Stomach smooth muscle (tissue), 2 donors: ENCODE measurements at regions not wholly inside any gene's neighbourhood (a gene's known extent, or its start where the extent isn't known, plus 50 kb on each side); places are given as distances from the start of the nearest gene placed in this dataset.

Source experiments
- H3K27ac ChIP-seq: one replicate; pipeline ENCODE4 v1.7.0; 2013; ENCODE audit warnings: mild to moderate bottlenecking, low read length, inconsistent platforms
- H3K27me3 ChIP-seq, 2 donors: one replicate each; pipeline ENCODE4 v1.7.0; 2013; ENCODE audit warnings: low read length in 2 of 2; ENCODE audit not compliant: insufficient read depth in 2 of 2, control insufficient read depth in 1 of 2
- H3K36me3 ChIP-seq, 2 donors: one replicate each; pipeline ENCODE4 v1.7.0; 2013; ENCODE audit warnings: low read length in 2 of 2; ENCODE audit not compliant: control insufficient read depth in 2 of 2, insufficient read depth in 2 of 2
- H3K4me1 ChIP-seq: one replicate; pipeline ENCODE4 v1.7.0; 2013; ENCODE audit warnings: low read length; ENCODE audit not compliant: control insufficient read depth, insufficient read depth
- H3K4me3 ChIP-seq, 2 donors: one replicate each; pipeline ENCODE4 v1.7.0; 2013; ENCODE audit warnings: low read length in 2 of 2
- H3K9ac ChIP-seq, 2 donors: one replicate each; pipeline ENCODE4 v1.7.0; 2013; ENCODE audit warnings: low read length in 2 of 2, mild to moderate bottlenecking in 1 of 2
- H3K9me3 ChIP-seq, 2 donors: one replicate each; pipeline ENCODE4 v1.7.0; 2013; ENCODE audit warnings: low read length in 2 of 2; ENCODE audit not compliant: control insufficient read depth in 2 of 2
- donor health status: healthy.
- donor health status: Pancreatic carcinoma.

DNA sequence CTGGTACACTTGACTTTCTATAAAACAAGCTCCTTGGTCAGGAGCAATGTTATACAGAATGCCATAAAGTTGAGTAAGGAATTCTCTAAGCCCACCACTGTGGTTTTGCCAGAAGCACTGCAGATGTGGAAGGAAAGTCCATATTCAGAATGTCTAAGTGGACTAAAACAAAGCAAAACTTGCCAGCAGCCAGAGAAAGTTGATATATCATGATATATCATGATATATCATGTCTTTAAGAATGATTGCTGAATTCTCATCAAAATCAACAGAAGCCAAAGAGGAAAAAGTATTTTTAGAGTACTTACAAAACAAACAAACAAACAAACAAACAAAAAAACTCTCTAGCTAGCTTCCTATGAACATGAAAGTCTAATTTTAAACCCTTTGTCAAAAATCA, 424.8 kb upstream of the OR4E1 start:
- Histone ChIP-seq H3K4me3 (no peak overlapping the region), H3K27ac (no peak overlapping the region), H3K36me3 (no peaks in the 10 kb centered on the region)

DNA sequence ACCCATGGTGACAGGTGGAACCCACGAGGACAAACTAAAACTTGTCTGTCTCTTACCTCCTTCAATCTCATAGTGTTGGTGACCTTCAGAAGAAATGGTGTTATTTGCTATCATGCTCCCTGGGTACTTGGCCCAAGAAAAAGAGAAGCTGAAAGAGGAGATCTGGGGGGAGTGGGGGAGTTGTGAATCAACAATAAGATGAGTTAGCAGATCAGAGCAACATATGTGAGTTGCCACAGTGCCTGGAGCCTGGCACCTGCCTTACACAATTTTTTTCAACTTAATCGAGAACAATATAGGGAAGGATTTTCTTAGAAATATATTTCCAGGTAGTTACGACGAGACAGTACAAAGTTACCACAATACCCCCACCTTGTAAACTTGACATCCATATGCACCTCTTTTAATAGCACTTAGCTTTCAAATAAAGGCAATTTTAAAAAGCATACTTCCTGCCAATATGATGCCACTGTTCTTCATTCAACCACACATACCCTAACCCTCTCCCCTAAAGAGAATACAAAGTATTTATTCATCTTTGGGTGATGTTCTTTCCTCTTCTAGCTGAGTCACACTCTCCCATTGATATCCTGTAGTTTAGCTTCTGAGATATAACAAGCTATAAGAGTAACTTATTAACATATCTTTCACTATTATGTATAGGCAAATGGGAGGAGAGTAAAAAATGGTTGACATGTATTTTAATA, 424.1 kb upstream of the OR4E1 start:
- no peaks in the 10 kb centered on the region for H3K36me3 ChIP-seq
- H3K9ac ChIP-seq = no peak overlapping the region
- no peaks in the 10 kb centered on the region for H3K27me3 ChIP-seq
- H3K4me1 ChIP-seq = no peaks in the 10 kb centered on the region
- no peak overlapping the region for H3K27ac ChIP-seq
- H3K4me3 ChIP-seq = no peak overlapping the region
- H3K9me3 ChIP-seq = no peaks in the 10 kb centered on the region

More for the DNA sequence above, 424.8 kb upstream of the OR4E1 start:
- H3K4me1 ChIP-seq = no peaks in the 10 kb centered on the region
- no peak overlapping the region for H3K9ac ChIP-seq
- H3K27me3 ChIP-seq = no peaks in the 10 kb centered on the region
- no peaks in the 10 kb centered on the region for H3K9me3 ChIP-seq

DNA sequence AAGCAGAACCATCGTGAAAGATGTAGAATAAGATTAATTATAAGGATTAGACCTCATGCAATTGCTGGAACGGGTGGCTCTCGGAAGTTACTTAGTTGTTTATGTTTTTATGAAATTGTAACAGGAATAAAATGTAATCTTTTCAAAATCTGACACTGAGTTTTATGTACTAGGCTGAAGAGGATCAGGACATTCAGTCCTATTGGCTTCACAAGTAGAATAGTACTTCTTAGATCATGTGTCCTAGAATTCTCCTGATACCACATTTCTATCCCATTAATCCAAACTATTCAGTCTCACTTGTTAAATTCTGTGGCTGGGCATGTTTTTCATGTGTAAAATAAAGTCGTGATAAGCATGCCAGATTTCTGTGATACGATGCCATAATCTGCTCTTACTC, 423.5 kb upstream of the OR4E1 start:
- H3K4me3 ChIP-seq = no peak overlapping the region
- H3K4me1 ChIP-seq = no peaks in the 10 kb centered on the region
- H3K27me3 ChIP-seq = no peaks in the 10 kb centered on the region
- no peaks in the 10 kb centered on the region for H3K9me3 ChIP-seq
- H3K27ac ChIP-seq = peak overlapping the region; percentile 50
- H3K9ac ChIP-seq = no peak overlapping the region
- H3K36me3 ChIP-seq = no peaks in the 10 kb centered on the region

DNA sequence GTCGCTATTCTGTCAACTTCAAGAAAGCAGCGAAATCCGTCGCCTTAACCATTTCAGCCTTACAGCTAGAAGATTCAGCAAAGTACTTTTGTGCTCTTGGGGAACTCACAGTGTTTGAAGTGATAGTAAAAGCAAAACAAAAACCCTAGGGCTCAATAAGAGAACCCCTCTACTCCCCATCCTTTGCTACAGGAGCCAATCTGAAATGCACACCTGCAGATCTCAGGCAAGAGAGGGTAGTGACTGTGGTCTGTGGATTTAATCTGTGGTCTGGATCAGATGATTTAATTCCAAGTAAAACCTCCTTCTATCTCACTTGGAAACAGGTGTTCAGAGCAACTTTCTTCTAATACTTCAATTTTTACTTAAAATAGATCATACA, 422.9 kb upstream of the OR4E1 start:
- peak overlapping the region; percentile 50 for H3K27ac ChIP-seq

DNA sequence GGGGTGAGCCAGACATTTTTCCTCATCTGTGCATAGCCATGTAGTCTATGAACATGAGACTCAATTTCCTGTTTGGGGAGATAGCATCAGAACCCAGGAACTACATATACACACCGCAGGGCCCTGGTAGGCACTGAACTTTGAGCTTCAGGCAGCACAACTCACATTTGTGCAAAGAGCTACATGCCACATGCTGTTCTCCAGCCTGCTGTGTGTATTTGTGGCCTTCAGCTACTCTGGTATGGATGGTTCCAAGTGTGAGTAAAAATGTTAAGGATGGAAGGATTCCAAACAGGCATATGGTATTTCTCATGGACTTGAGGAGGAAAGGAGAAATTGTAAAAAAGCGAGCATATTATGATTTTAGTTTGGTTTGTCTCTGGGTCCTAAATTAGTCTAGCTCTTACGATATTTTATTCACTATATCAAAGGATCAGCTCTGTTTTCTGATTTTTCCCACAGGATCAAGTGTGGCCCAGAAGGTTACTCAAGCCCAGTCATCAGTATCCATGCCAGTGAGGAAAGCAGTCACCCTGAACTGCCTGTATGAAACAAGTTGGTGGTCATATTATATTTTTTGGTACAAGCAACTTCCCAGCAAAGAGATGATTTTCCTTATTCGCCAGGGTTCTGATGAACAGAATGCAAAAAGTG, 422.4 kb upstream of the OR4E1 start:
- H3K4me3 ChIP-seq = no peak overlapping the region
- H3K9ac ChIP-seq = no peak overlapping the region
- H3K36me3 ChIP-seq = no peaks in the 10 kb centered on the region
- H3K27me3 ChIP-seq = no peaks in the 10 kb centered on the region
- H3K9me3 ChIP-seq = no peaks in the 10 kb centered on the region
- no peaks in the 10 kb centered on the region for H3K4me1 ChIP-seq
- H3K27ac ChIP-seq = peak overlapping the region; percentile 50

More for the DNA sequence above, 422.9 kb upstream of the OR4E1 start:
- H3K4me3 ChIP-seq = no peak overlapping the region
- no peaks in the 10 kb centered on the region for H3K9me3 ChIP-seq
- no peaks in the 10 kb centered on the region for H3K27me3 ChIP-seq
- no peaks in the 10 kb centered on the region for H3K4me1 ChIP-seq
- peak overlapping the region in 1 of 2 donors; percentile 24 for H3K9ac ChIP-seq
- H3K36me3 ChIP-seq = no peaks in the 10 kb centered on the region

DNA sequence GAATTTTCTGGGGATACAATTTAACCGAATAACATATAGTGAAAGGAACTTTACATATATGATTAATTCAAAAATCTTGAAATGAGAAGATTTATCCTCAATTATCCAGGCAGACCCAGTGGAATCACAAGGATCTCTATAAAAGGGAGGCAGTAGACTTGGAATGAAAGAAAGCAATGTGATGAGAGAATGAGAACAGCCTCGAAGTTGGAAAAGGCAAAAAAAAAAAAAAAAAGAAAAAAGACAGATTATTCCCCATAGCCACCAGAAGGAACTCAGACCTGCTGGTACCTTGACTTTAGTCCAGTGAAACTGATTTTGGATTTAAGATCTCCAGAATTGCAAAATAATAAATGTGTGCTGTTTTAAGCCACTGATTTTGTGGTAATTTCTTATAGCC, 416.3 kb upstream of the OR4E1 start:
- Histone ChIP-seq H3K27ac (peak overlapping the region; percentile 13), H3K9ac (no peak overlapping the region)

DNA sequence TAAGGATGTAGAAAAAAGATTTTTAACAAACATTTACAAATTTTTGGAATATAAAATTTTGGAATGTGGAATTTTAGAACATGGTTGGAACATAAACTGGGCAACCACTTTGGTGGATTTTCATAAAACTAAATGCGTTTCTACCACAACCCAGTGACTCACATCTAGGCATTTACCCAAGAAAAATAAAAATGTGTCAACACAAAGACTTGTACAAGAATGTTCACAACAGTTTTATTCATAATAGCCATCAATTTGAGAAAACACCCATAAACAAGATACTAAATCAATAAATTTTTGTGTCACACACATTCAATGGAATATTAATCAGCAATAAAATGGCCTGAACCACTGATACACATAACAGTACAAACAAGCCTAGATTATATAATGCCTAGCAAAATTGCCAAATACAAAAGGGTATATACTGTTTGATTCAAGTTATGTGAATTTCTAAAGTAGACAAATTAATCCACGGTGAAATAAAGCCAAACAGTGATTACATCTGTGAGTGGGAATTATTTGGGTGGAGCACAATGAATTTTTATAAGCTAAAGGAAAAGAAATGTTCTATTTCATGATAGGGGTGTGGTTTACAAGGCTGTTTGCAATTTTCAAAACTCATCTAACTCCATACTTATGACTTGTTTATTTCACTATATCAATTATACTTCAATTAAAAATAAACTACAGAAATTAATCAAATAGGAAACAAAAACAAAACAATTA, 415.2 kb upstream of the OR4E1 start:
- Histone ChIP-seq H3K27me3 (no peaks in the 10 kb centered on the region), H3K9ac (no peak overlapping the region), H3K4me1 (no peaks in the 10 kb centered on the region), H3K4me3 (no peak overlapping the region), H3K9me3 (no peaks in the 10 kb centered on the region), H3K36me3 (no peaks in the 10 kb centered on the region), H3K27ac (no peak overlapping the region)

More for the DNA sequence above, 416.3 kb upstream of the OR4E1 start:
- H3K27me3 ChIP-seq = no peaks in the 10 kb centered on the region
- H3K36me3 ChIP-seq = no peaks in the 10 kb centered on the region
- H3K4me3 ChIP-seq = no peak overlapping the region
- H3K4me1 ChIP-seq = no peaks in the 10 kb centered on the region
- H3K9me3 ChIP-seq = no peaks in the 10 kb centered on the region

DNA sequence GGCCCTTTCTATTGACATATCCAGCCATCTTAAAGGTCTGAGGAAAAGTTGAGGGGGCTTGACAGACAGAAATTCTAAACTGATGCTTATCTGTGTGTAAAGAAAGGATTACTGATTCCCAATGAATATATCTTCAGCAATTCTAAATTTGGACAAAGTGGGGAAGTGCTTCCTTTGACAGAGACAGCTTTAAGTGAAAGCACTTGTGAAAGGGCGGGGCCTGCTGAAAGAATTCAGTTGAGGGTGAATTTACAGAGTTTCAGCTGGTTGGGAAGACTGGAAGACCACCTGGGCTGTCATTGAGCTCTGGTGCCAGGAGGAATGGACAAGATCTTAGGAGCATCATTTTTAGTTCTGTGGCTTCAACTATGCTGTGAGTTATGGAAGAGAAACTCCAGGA, 412.5 kb upstream of the OR4E1 start:
- Histone ChIP-seq H3K4me3 (no peak overlapping the region), H3K27me3 (no peaks in the 10 kb centered on the region), H3K9ac (no peak overlapping the region), H3K27ac (no peak overlapping the region), H3K9me3 (no peaks in the 10 kb centered on the region), H3K36me3 (no peaks in the 10 kb centered on the region), H3K4me1 (no peaks in the 10 kb centered on the region)

DNA sequence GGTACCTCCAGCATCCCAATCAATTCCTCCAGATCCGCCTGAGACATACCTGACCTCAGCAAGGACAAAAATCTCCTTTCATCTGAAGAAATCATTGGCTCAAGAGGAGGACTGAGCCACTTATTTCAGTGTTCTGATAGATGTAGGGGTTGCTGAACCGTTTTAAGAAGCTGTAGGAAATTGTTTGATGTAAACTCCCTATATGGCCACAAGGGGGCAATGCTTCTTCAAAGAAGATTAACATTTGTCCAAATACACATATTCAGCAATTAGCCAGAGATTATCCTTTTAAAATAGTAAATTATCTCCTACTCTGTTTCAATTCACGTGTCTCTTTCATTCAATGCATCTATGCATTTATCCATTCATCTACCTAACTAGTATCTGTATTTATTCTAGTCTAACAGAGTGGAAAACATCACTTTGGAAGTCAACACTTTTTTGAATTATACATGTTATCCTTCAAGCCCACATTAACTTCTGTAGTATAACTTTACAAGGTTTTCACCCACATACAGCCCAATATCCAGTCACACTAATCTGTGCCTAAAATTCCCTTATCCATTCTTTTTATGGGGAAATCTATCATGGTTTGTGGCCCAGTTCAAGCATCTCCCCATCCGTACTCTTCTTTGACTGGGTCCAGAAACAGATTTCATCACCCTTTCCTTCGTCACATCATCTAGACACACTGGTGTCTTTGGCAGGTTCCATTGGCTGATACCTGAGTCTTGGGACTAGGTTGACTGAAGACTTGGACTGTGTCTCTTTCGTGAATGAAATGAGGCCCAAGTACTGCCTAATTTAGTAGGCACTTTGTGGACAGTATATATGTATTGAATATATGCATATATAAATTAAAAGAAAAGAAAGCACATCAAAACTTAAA, 411.0 kb upstream of the OR4E1 start:
- no peaks in the 10 kb centered on the region for H3K4me1 ChIP-seq
- H3K27me3 ChIP-seq = no peaks in the 10 kb centered on the region
- no peak overlapping the region for H3K4me3 ChIP-seq
- no peaks in the 10 kb centered on the region for H3K36me3 ChIP-seq
- no peak overlapping the region for H3K9ac ChIP-seq
- H3K9me3 ChIP-seq = no peaks in the 10 kb centered on the region
- no peak overlapping the region for H3K27ac ChIP-seq

DNA sequence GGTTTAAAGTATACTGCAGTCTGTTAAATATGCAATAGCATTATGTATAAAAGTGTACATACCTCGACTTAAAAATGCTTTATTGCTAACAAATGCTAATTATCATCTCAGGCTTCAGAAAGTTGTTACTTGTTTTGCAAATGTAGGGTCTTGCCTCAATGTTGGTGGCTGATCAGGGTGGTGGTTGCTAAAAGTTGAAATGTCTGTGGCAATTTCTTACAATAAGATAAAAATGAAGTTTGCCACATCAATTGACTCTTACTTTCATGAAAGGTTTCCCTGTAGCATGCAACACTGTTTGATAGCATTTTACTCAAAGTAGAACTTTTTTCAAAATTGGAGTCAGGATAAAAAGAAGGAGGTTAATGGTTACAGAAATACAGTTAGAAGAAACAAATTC, 407.7 kb upstream of the OR4E1 start:
- H3K4me3 ChIP-seq = no peak overlapping the region
- H3K4me1 ChIP-seq = no peaks in the 10 kb centered on the region
- H3K27ac ChIP-seq = no peak overlapping the region
- no peaks in the 10 kb centered on the region for H3K27me3 ChIP-seq
- no peaks in the 10 kb centered on the region for H3K9me3 ChIP-seq
- H3K9ac ChIP-seq = no peak overlapping the region
- no peaks in the 10 kb centered on the region for H3K36me3 ChIP-seq
